ENCODE measurements at regions not wholly inside any gene's neighbourhood (a gene's known extent, or its start where the extent isn't known, plus 50 kb on each side); places are given as distances from the start of the nearest gene placed in this dataset.
"Not testable (repeated sequence)": the region's sequence is repeated elsewhere in the genome, so short reads cannot be mapped to it uniquely, and the experiment has no call there.

DNA sequence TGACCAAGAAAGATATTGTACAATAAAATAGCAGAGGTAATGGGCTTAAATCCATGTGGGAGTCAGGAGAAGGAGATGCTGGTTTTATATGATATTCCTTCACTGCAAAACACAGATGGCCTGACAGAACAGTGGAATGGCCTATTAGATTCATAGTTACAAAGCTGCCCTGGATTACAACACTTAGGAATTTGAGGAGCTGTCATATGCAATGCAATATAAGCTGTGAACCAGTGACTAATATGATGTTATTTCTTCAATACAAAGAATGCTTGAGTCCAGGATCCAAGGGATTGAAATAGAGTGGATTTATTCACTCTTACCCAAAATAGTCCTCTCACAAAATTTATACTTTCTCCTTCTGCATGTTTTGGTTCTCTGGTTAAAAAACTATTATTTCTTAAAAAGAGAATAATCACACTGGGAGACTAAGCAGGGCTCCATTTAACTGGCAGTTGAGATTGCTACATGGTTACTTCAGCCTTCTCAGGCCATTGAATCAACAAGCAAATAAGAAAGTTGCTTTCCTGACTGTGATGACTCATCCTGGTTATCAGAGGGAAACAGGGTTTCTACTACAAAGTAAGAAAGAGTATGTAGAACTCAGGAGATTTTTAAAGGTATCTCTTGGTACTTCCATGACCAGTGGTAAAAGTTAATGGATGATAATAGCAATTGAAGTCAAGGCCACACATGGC, 79.8 kb upstream of the ZPLD1 start:
- Histone ChIP-seq H3K79me2 (ENCODE audit: control insufficient read depth, insufficient read depth, low read length) (no peaks in the 10 kb centered on the region), H3K9ac (ENCODE audit: low read length) (no peak overlapping the region), H3K27me3 (replicated peaks in 1 of 4; ENCODE audit: control extremely low read depth in 1 of 4, control insufficient read depth in 3 of 4, insufficient read depth in 4 of 4, low read length in 3 of 4) (no peaks in the 10 kb centered on the region), H3K27ac (ENCODE audit: low read length in 2 of 2) (no peak overlapping the region), H3K4me1 (ENCODE audit: control insufficient read depth in 2 of 2, insufficient read depth in 2 of 2, low read length in 2 of 2) (no peaks in the 10 kb centered on the region), H2AFZ (ENCODE audit: insufficient read depth, low read depth, low read length, poor library complexity, severe bottlenecking) (no peak overlapping the region), H3K36me3 (replicated peaks in 1 of 2; ENCODE audit: control extremely low read depth in 1 of 2, control insufficient read depth in 1 of 2, extremely low read depth in 1 of 2, insufficient read depth in 2 of 2, low read length in 1 of 2) (no peaks in the 10 kb centered on the region), H3K9me3 (ENCODE audit: control extremely low read depth in 1 of 3, control insufficient read depth in 2 of 3, insufficient read depth in 1 of 3, low read length in 2 of 3) (no peaks in the 10 kb centered on the region), H3K4me3 (ENCODE audit: control extremely low read depth in 1 of 5, extremely low read depth in 1 of 5, insufficient read depth in 1 of 5, low read depth in 2 of 5, low read length in 4 of 5) (no peak overlapping the region), H4K20me1 (ENCODE audit: control insufficient read depth, insufficient read depth, low read length, poor library complexity, severe bottlenecking) (no peaks in the 10 kb centered on the region), H3K4me2 (replicated peaks; ENCODE audit: low read depth, low read length, poor library complexity, severe bottlenecking) (no peak overlapping the region)
- Mint-ChIP-seq H3K9me3 (ENCODE audit: insufficient read depth) (no peaks in the 10 kb centered on the region), H3K27ac (no peak overlapping the region), H3K4me3 (no peak overlapping the region), H3K27me3 (peaks cover 3% of the 10 kb centered on the region), H3K4me1 (no peaks in the 10 kb centered on the region)
- CTCF ChIA-PET: no interaction called here
- DNase-seq: no peak
- TF ChIP-seq CTCF (IDR thresholded peaks at IDR 0.05) (no peak), EZH2 (IDR thresholded peaks at IDR 0.05; ENCODE audit: borderline replicate concordance, insufficient read depth, low read depth, low read length, poor library complexity, severe bottlenecking) (no peak)
- no peak for ATAC-seq (ENCODE audit: low read depth)
- intact Hi-C loops (cut with micrococcal nuclease): no loop called here
- POLR2A ChIA-PET: no interaction called here

DNA sequence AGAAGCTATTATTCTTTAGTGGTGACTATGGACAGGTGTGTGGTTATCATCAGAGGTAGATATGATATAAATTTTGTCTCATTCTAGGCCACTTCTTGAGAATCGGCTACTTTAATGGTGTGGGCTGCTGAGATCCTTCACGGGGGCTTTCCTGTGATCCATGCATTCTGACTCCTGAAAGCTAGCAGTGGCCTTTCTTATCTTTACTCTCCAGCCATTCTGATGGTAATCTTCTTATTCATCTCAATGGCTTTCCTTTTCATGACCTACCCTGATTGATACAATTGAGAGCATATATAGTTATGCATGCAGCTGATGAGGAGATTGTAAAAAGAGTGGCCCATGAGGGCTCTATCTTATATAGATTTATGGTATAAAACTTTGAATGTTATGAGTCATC, 78.3 kb upstream of the ZPLD1 start:
- ATAC-seq (ENCODE audit: low read depth) (no peak), DNase-seq (no peak)
- WGBS (ENCODE audit: insufficient coverage): 86% methylated on average over 2 of the region's 2 CpGs
- H2AFZ ChIP-seq (ENCODE audit: insufficient read depth, low read depth, low read length, poor library complexity, severe bottlenecking): no peak overlapping the region
- no peaks in the 10 kb centered on the region for H3K79me2 ChIP-seq (ENCODE audit: control insufficient read depth, insufficient read depth, low read length)
- no peaks in the 10 kb centered on the region for H4K20me1 ChIP-seq (ENCODE audit: control insufficient read depth, insufficient read depth, low read length, poor library complexity, severe bottlenecking)
- CTCF ChIA-PET: no interaction called here
- H3K36me3 ChIP-seq (replicated peaks in 1 of 2; ENCODE audit: control extremely low read depth in 1 of 2, control insufficient read depth in 1 of 2, extremely low read depth in 1 of 2, insufficient read depth in 2 of 2, low read length in 1 of 2): no peaks in the 10 kb centered on the region
- Mint-ChIP-seq H3K9me3 (ENCODE audit: insufficient read depth) (no peaks in the 10 kb centered on the region), H3K4me1 (no peaks in the 10 kb centered on the region), H3K27me3 (peaks cover 2% of the 10 kb centered on the region), H3K4me3 (no peak overlapping the region), H3K27ac (no peak overlapping the region)
- H3K4me3 ChIP-seq (ENCODE audit: control extremely low read depth in 1 of 5, extremely low read depth in 1 of 5, insufficient read depth in 1 of 5, low read depth in 2 of 5, low read length in 4 of 5): no peak overlapping the region
- intact Hi-C loops (cut with micrococcal nuclease): no loop called here
- H3K9me3 ChIP-seq (ENCODE audit: control extremely low read depth in 1 of 3, control insufficient read depth in 2 of 3, insufficient read depth in 1 of 3, low read length in 2 of 3): no peaks in the 10 kb centered on the region
- no peak overlapping the region for H3K9ac ChIP-seq (ENCODE audit: low read length)
- POLR2A ChIA-PET: no interaction called here
- no peaks in the 10 kb centered on the region for H3K27me3 ChIP-seq (replicated peaks in 1 of 4; ENCODE audit: control extremely low read depth in 1 of 4, control insufficient read depth in 3 of 4, insufficient read depth in 4 of 4, low read length in 3 of 4)
- no peaks in the 10 kb centered on the region for H3K4me1 ChIP-seq (ENCODE audit: control insufficient read depth in 2 of 2, insufficient read depth in 2 of 2, low read length in 2 of 2)
- H3K4me2 ChIP-seq (replicated peaks; ENCODE audit: low read depth, low read length, poor library complexity, severe bottlenecking): no peak overlapping the region
- TF ChIP-seq EZH2 (IDR thresholded peaks at IDR 0.05; ENCODE audit: borderline replicate concordance, insufficient read depth, low read depth, low read length, poor library complexity, severe bottlenecking) (no peak), CTCF (IDR thresholded peaks at IDR 0.05) (no peak)
- H3K27ac ChIP-seq (ENCODE audit: low read length in 2 of 2): no peak overlapping the region

DNA sequence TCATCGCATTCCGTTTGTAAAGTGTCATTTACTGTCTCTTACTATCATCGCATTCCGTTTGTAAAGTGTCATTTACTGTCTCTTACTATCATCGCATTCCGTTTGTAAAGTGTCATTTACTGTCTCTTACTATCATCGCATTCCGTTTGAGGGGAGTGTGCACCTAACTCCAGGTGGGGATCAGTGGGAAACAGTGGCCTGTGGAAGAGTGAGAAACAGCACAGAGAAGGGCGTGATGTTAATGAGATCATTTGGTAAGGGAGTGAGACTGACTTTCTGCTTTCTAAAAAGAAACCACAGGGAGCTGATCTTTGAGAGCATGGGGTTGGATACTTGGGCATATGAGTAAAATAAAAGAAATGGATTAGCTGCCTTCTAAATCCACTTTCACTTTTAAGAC, 77.5 kb upstream of the ZPLD1 start:
- intact Hi-C loops (cut with micrococcal nuclease); H3K79me2 ChIP-seq (ENCODE audit: control insufficient read depth, insufficient read depth, low read length): not testable (repeated sequence)
- WGBS (ENCODE audit: insufficient coverage): 75% methylated on average over 2 of the region's 9 CpGs

More for the DNA sequence above, 77.5 kb upstream of the ZPLD1 start:
- H3K27ac Mint-ChIP-seq; H3K9me3 Mint-ChIP-seq (ENCODE audit: insufficient read depth); H3K9ac ChIP-seq (ENCODE audit: low read length); ATAC-seq (ENCODE audit: low read depth); POLR2A ChIA-PET; H3K4me1 Mint-ChIP-seq; DNase-seq; H3K27me3 ChIP-seq (replicated peaks in 1 of 4; ENCODE audit: control extremely low read depth in 1 of 4, control insufficient read depth in 3 of 4, insufficient read depth in 4 of 4, low read length in 3 of 4); H3K36me3 ChIP-seq (replicated peaks in 1 of 2; ENCODE audit: control extremely low read depth in 1 of 2, control insufficient read depth in 1 of 2, extremely low read depth in 1 of 2, insufficient read depth in 2 of 2, low read length in 1 of 2); H3K9me3 ChIP-seq (ENCODE audit: control extremely low read depth in 1 of 3, control insufficient read depth in 2 of 3, insufficient read depth in 1 of 3, low read length in 2 of 3); CTCF ChIA-PET; H3K27ac ChIP-seq (ENCODE audit: low read length in 2 of 2); H3K4me2 ChIP-seq (replicated peaks; ENCODE audit: low read depth, low read length, poor library complexity, severe bottlenecking); H3K4me3 Mint-ChIP-seq; H3K27me3 Mint-ChIP-seq; H3K4me1 ChIP-seq (ENCODE audit: control insufficient read depth in 2 of 2, insufficient read depth in 2 of 2, low read length in 2 of 2); H2AFZ ChIP-seq (ENCODE audit: insufficient read depth, low read depth, low read length, poor library complexity, severe bottlenecking); H4K20me1 ChIP-seq (ENCODE audit: control insufficient read depth, insufficient read depth, low read length, poor library complexity, severe bottlenecking); H3K4me3 ChIP-seq (ENCODE audit: control extremely low read depth in 1 of 5, extremely low read depth in 1 of 5, insufficient read depth in 1 of 5, low read depth in 2 of 5, low read length in 4 of 5): not testable (repeated sequence)

Data from B cell (primary cell).